TTC549 (cell line): ENCODE measurements at regions not wholly inside any gene's neighbourhood (a gene's known extent, or its start where the extent isn't known, plus 50 kb on each side); places are given as distances from the start of the nearest gene placed in this dataset.
"Not testable (repeated sequence)": the region's sequence is repeated elsewhere in the genome, so short reads cannot be mapped to it uniquely, and the experiment has no call there.

Experiments used
- FAIRE-seq: peaks from 2 replicates; lab custom pipeline; 2012; peaks lifted over from hg19 to GRCh38; lab: Jason Lieb, UNC

DNA sequence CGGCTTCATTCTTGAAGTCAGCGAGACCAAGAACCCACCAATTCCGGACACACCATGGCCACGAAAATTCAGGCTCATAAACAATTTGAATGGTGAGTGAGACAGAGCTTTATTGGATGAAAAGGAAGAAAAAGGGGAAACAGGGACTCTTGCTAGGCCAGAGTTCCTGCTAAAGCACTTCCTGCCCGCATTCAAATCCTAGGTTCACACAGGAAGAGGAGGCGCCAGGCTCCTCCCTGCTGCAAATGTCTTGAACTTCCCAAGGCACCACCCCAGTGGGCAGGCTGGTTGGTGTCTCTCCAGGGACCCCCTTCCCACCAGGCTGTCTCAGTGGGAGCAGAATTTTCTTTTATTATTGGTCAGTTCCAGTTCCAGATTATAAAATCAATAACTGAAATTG, 121.2 kb downstream of the FSCB start:
- no peak for FAIRE-seq

DNA sequence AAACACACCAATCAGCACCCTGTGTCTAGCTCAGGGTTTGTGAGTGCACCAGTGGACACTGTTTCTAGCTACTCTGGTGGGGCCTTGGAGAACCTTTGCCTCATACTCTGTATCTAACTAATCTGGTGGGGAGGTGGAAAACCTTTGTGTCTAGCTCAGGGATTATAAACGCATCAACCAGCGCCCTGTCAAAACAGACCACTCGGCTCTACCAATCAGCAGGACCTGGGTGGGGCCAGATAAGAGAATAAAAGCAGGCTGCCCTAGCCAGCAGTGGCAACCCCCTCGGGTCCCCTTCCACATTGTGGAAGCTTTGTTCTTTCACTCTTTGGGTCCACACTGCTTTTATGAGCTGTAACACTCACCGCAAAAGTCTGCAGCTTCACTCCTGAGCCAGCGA, 121.8 kb downstream of the FSCB start:
- FAIRE-seq: not testable (repeated sequence)

DNA sequence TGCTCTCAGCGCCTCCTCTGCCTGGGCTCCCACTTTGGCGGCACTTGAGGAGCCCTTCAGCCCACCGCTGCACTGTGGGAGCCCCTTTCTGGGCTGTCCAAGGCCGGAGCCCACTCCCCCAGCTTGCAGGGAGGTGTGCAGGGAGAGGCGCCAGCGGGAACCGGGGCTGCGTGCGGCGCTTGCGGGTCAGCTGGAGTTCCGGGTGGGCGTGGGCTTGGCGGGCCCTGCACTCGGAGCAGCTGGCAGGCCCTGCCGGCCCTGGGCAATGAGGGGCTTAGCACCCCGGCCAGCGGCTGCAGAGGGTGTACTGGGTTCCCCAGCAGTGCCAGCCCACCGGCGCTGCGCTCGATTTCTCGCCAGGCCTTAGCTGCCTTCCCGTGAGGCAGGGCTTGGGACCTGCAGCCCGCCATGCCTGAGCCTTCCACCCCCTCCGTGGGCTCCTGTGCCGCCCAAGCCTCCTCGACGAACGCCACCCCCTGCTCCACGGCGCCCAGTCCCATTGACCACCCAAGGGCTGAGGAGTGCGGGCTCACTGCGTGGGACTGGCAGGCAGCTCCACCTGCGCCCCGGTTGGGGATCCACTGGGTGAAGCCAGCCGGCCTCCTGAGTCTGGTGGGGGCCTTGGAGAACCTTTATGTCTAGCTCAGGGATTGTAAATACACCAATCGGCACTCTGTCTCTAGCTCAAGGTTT, 122.3 kb downstream of the FSCB start:
- FAIRE-seq: not testable (repeated sequence)

DNA sequence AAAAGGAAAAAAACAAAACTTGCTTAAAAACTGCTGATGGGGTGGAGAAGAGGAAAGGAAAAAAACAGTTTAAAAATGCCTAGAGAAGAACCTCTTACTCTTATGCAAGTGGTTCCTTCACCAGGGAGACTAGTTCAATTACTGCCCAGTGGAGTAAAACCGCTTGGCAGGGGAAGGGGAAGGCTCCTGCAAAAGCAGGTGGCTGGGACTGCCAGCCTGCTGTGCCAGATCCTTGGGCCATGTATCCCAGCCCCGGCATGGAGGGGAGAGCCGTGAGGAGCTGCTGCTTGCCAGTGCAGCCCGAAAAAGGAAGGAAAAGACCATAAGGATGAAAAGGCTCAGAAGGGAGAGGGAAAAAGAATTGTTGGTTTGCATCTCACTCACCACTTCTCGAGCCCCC, 123.0 kb downstream of the FSCB start:
- no peak for FAIRE-seq

DNA sequence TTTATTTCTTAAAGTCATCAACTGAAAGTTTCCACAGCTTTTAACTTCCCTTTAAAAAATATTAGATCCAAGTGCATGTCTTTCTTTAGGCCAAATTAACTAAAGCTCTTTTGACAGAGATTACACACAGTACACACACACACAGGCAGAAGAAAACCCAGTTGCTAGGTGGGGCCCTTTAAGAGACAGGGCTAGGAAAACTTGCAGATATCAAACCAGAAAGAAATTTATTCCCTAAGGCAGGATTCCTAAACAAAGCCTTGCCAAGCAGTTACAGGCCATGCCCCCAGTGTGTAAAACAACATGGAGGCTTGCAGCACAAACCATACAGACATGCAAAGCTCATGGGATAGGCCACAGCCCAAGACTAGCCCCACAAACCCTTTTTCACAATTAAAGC, 123.4 kb downstream of the FSCB start:
- FAIRE-seq: no peak

DNA sequence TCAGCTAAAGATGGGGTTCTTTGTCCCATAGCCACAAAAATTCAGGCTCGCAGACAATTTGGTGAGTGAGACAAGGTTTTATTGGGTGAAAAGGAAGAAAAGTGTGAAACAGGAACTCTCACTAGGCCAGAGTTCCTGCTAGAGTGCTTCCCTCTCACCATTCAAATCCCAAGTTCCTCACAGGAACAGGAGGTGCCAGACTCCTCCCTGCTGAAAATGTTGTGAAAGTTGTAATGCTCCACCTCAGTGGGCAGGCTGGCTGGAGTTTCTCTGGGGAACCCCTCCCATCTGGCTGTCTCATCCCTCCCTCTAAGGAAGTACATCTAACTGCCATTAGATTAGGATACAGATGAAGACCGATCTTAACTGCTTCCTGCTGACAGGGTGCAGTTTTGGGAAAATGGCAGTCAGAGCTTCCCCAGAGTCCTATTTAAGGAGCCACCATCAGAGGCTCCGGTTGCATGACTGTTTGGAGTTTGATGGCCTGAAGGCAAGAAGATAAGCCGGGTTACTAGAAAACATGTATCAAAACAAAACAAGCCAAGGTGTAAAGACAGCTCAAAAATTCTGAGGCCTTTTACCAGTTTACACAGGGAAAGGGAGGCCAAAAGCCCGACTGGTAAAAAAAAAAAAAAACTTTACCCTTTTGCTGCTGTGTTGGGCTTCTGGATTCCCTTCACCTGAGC, 127.6 kb downstream of the FSCB start:
- FAIRE-seq: no peak

DNA sequence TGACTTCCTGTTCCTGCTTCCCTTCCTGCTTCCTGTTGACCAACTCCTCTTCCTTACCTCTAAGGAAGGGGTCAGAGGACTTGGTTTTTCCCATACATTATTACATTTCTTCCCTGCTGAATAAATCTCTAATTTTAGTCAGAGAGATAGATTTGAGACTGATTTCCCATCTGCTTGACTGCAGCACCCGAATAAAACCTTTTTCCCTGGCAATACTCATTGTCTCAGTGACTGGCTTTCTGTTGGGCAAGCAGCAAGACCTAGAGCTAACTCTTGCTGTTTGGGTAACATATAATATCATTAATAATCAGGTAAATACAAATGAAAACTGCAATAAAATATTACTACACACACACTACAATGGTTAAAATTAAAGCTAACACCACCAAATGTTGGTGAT, 132.2 kb downstream of the FSCB start:
- no peak for FAIRE-seq

DNA sequence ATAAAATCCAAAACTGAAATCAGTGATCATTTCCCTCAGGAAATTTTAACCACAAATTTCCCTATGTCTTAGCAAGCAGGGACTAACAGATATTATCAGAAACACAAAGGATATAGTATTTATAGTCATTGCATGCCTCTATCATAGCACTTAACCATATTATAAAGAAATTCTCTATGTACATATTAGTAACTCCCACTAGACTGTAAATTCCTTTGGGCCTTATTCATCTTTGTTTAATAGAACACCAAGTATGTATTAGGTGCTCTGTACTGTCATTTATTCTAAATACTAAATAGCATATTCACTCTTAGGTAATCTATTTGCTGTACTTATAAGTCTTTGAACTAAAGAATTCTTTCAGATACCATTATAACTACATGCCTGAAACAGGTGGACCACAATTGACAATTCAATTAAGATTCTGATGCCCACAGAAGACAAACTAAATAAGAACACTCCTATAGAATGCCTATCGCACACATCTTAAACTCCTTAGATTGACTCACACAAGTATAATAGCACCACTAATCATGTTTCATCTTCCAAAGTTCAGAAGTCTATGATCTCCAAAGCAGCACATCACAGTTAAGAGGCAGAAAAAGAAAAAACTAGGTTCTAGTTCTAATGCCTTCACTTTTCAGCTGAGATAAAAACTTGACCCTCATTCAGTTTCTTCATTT, 134.1 kb downstream of the FSCB start:
- no peak for FAIRE-seq

DNA sequence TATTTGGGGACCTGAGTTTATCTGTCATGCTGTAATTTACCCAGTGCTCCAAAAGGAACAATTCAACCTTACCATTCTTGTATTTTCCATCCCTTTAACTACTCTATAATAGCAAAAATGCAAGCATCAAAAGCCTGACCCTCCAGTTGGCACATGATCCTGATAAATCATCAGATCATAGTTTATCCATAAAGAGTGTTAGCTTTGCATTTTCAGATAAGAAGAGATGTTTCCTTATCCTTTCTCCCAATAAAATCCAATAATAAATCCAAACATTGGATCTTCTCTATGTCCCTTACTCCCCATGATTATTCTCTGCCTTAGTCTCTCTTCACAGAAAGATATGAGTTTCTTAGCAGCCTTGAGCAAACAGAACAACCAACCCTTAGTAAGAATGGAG, 134.9 kb downstream of the FSCB start:
- no peak for FAIRE-seq

DNA sequence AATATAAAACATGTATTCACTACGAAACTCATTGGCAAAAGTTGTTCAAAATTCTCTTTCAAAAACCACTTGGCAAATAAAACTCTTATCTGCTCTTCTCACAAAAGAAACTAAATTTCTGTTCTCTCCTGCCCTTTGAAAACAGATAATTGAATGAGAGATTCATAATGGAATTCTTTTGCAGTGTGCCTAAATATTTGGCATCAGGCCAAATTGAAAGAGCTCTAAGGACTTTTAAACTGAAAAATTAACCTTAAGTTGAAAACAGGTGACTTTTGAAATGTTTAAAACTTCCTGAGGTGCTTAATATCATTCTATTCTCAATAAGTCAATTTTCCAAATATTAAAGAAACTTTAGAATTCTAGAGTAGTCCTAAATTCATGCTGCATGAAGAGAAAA, 136.4 kb downstream of the FSCB start:
- no peak for FAIRE-seq

DNA sequence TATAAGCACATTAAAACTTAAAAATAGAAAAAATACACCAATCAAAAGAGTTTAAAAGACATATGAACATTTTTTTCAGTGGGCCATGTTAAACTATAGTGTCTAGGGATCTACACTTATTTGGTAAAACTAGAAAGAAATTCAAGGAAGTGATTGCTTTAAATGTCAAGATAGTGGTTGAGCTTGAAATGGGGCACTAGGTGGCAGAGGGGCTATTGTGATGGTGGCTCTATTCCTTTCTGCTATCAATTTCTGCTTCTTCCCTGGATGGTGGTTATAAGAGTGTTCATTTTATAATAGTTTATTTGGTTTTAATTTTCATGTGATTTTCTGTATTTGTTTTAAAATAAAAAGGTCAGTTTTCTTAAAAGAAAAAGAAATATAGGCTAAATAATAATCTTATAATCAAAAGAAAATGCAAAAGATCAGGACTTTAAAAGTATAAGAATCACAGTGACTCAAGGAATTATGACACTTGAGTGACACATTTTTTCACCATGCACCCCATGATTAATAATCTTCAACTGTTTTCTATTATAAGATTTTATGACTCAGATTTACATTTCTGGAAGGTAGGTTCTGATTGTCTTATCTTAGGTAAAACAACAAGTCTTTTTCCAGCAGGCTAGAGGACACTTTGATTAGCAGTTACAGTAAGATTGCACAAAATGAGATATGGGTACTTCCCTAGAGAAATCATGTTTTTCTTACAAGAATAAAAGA, 137.5 kb downstream of the FSCB start:
- no peak for FAIRE-seq

DNA sequence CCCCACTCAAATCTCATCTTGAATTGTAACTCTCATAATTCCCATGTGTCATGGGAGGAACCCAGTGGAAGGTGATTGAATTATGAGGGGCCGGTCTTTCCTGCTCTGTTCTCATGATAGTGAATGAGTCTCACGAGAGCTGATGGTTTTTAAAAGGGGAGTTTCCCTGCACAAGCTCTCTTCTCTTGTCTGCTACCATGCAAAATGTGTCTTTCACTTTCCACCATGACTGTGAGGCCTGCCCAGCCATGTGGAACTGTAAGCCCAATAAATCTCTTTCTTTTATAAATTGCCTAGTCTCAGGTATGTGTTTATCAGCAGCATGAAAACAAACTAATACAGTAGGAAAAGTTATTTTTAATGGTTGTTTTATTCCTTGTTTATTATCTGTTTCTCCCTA, 146.0 kb downstream of the FSCB start:
- FAIRE-seq: no peak

DNA sequence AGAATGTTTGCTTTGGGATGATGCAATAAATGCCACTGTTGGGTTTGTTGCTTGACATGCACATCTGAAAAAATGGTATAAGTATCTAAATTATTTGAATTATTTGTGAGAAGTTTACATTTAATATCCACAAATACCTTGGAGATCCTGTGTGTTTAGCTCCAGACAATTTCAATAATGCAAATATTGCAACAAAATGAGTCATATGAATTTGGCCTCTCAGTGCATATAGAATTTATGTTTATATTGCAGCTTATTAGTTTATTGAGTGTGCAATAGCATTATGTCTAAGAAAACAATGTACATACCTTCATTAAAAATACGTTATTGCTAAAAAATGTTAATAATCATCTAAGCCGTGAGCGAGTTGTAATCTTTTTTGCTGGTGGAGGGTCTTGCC, 153.3 kb downstream of the FSCB start:
- no peak for FAIRE-seq

DNA sequence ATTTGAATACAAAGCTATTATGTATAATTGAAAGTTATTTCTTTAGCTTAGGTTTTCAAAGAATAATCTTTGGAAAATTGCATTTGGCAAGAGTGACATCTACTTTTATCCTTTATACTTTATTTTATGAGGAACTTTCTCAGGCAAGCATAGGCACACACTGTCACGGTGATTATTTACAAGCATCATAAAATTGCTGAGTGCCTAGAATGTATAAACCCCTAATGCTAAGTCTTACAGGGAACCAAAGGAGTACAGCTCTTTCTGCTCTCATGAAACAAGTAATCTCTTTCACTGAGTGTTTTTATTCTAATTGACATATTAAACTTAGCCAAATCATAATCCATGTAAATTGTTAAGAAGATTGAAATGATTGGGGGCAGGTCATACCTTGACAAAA, 154.9 kb downstream of the FSCB start:
- FAIRE-seq: no peak

DNA sequence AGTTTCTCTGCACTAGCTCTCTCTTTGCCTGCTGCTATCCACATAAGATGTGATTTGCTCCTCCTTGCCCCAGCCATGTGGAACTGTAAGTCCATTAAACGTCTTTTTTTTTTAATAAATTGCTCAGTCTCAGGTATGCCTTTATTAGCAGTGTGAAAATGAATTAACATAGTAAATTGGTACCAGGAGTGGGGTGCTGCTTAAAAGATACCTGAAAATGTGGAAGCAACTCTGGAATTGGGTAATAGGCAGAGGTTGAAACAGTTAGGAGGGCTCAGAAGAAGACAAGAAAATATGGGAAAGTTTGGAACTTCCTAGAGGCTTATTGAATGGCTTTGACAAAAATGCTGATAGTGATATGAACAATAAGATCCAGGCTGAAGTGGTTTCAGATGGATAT, 159.8 kb downstream of the FSCB start:
- no peak for FAIRE-seq

DNA sequence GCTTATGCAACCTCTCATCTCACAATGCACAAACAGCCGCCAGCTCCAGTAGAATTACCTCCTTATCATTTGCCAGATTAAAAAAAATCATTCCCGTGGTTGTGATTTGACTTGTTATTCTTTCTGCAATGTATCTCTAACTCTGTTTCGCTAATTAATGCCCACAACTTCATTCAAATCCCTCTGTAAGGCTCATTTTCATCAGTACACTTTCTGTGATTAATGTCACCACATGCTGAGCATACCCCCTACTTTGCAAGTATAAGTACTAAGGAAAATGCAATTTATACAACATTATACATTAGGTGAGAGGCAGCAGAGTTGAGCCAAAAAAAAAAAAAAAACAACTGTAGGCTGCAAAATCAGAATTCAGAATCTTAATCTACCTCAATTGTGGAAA, 166.0 kb downstream of the FSCB start:
- FAIRE-seq: no peak

DNA sequence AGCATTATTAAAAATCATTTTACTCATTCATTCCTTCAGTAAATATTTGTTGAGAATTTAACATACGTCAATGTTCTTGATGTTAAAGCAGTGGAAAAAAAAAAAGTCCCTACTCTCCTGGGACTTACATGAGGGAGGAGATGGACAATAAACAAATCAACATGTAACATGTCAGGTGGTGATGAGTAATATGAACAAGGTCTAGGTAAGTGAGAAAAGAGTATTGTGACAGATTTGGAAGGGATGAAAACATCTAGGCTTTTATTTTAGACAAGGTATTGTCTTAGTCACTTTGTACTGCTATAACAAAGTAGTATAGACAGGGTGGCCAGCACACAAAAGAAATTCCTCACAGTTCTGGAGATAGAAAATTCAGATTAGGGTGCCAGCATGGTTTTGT, 167.2 kb downstream of the FSCB start:
- FAIRE-seq: no peak

DNA sequence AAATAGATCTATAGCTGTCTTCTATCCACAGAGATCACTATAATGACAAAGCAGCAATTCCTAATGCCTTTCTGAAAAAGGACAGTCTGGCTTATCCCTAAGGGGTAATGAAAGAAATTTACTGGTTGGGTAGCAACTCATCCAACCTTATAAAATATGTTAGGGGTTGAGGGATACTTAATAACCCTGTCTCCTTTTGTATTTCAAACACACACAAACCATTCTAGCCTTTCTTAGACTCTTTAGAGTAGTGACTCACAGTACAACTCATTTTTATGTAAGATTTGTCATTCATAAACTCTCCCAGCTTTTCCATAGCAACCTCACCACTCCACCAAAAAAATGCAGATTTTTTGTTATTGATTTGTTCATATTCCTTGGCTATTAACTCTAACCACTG, 167.9 kb downstream of the FSCB start:
- FAIRE-seq: no peak

DNA sequence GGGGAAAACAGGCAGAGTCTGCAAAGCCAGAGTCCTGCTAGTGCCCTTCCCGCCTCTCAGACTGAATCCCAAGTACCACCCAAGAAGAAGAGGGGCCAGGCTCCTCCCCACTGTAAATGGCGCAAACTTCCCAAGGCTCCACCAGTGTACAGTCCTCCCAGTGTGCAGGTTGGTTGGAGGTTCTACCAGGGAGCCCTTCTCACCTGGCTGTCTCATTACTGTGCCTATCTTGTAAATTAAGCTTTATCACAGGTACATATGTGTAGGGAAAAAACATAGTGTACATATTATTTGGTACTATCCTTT, 189.7 kb downstream of the FSCB start:
- FAIRE-seq: no peak

DNA sequence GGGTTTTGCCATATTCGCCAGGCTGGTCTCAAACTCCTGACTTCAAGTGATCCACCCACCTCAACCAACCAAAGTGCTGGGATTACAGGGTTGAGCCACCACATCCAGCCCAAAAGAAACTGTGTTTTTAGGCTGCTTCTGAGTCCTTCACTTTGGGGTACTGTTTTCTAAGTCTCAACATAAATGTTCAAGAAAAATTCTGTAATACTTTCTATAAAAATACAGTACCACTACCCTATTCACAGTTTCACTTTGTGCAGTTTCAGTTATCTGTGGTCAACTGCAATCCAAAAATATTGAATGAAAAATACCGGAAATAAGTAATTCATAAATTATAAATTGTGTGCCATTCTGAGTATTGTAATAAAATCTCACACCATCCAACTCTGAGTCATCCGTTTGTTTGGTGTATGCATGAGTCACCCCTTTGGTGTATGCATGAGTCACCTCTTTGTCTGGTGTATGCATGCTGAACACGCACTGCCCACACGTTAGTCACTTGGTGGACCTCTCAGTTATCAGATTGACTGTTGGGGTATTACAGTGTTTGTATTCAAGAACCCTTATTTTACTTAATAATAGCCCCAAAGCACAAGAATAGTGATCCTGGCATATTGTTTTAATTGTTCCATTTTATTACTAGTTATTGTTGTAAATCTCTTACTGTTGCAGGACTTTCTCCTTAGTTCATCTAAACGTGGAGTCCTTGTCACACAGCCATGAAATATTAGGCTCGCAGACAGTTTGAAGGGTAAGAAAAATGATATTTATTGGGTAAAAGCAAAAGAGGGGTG, 190.2 kb downstream of the FSCB start:
- FAIRE-seq: no peak

DNA sequence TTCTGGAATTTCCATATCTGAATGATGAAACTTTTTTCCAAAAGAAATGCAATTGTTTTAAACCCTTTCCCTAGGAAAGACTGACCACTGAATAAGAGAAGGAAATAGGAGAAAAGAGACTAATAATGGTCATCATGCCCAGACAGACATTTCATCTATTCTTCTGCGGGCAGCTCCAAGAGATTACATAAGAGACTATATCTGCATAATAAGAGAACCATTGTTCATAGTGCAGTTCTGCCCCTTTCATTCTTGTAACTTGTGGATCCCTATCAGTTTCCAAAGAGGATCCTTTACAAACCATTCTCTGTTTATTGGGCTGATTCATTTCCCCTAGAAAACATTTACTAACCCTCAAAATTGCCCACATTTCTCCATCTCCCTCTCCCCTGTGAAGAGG, 197.8 kb downstream of the FSCB start:
- FAIRE-seq: no peak

DNA sequence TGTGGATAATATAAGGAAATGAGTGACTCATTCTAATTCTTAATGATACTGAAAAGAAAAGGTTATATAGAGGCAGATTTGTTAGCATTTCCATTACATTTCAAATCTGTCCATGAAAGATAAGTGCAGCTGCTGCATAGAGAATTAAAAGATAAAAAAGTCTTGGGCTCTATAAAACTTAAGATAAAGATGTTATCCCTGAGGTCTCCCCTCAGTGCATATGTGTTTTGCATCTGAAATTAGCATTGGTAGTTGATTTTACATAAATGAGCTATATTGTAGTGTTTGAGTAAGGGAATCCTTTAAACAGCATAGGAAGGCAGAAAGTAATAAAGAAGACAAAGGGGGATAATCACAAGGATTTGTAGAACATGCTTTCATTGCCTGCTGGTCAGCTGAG, 206.2 kb downstream of the FSCB start:
- FAIRE-seq: no peak

DNA sequence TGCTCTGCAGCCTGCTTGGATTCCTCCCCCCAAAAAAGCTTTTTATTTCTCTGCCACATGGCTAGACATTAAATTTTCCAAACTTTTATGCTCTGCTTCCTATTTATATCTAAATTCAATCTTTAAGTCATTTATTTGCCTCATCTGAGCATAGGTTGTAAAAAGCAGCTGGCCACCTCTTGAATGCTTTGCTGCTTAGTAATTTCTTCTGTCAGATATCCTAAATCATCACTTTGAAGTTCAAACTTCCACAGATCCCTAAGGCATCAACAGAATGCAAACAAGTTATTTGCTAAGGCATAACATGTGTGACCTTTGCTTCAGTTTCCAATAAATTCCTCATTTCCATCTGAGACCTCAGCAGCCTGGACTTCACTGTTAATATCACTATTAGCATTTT, 209.6 kb downstream of the FSCB start:
- no peak for FAIRE-seq
